ENCODE measurements at regions not wholly inside any gene's neighbourhood (a gene's known extent, or its start where the extent isn't known, plus 50 kb on each side); places are given as distances from the start of the nearest gene placed in this dataset.
"Not testable (repeated sequence)": the region's sequence is repeated elsewhere in the genome, so short reads cannot be mapped to it uniquely, and the experiment has no call there.

DNA sequence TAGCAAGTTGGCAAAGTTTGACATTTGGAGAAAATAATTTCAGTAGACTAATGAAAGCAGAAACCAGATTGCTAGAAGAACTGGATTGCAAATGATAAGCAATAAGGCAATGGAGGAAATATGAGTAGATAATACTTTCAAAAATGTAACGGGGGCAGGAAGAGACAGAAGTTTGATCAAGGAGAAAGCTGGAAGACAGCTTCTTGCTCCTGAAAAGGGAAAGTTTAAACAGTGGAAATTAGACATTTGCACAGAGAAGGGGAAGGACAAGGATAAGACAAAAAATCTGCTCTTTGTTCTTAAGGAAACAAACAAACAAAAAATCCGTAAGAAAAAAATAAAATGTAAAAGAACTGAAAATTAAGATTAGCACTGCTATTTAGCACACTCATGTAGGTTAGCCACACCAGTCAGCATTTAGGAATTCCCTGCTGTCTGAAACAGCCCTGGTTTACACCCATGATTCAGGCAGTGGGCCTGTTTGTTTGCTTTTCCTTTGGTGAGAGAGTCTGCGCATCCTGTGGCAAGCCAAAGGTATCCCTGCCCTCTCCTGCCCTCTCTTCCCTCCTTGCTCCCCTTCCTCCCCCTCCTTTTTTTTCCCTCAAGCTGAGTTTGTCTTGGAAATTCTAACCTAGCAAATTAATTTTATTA is 104.3 kb upstream of the CAV2 start:
- Histone ChIP-seq H3K4me1 (ENCODE audit: control insufficient read depth, insufficient read depth, low read length) (no peaks in the 10 kb centered on the region), H3K9me3 (replicated peaks; ENCODE audit: control insufficient read depth, low read depth, low read length) (peaks cover 8% of the 10 kb centered on the region), H3K4me3 (ENCODE audit: low read length) (no peak overlapping the region), H3K27me3 (ENCODE audit: control insufficient read depth, insufficient read depth, low read length) (no peaks in the 10 kb centered on the region), H3K36me3 (ENCODE audit: control insufficient read depth, insufficient read depth, low read length) (no peaks in the 10 kb centered on the region), H3K27ac (ENCODE audit: low read length) (peak overlapping the region; percentile 21)
- no peak for DNase-seq
- WGBS (ENCODE audit: insufficient coverage) = 43% methylated on average over 1 of the region's 3 CpGs

- Histone ChIP-seq H3K4me1 (ENCODE audit: control insufficient read depth, insufficient read depth, low read length) (peaks cover 3% of the 10 kb centered on the region), H3K9me3 (replicated peaks; ENCODE audit: control insufficient read depth, low read depth, low read length) (peaks cover 8% of the 10 kb centered on the region), H3K27ac (ENCODE audit: low read length) (no peak overlapping the region), H3K27me3 (ENCODE audit: control insufficient read depth, insufficient read depth, low read length) (no peaks in the 10 kb centered on the region), H3K4me3 (ENCODE audit: low read length) (no peak overlapping the region), H3K36me3 (ENCODE audit: control insufficient read depth, insufficient read depth, low read length) (no peaks in the 10 kb centered on the region)
- no CpG with 5 or more reads among the region's 2 CpGs for WGBS (ENCODE audit: insufficient coverage)
- no peak for DNase-seq
Measured at GRCh38 chr7:116398672-116399071, 100.9 kb upstream of the CAV2 start.

- H3K36me3 ChIP-seq (ENCODE audit: control insufficient read depth, insufficient read depth, low read length) = no peaks in the 10 kb centered on the region
- H3K4me3 ChIP-seq (ENCODE audit: low read length) = no peak overlapping the region
- H3K9me3 ChIP-seq (replicated peaks; ENCODE audit: control insufficient read depth, low read depth, low read length) = peaks cover 8% of the 10 kb centered on the region
- H3K27me3 ChIP-seq (ENCODE audit: control insufficient read depth, insufficient read depth, low read length) = no peaks in the 10 kb centered on the region
- H3K4me1 ChIP-seq (ENCODE audit: control insufficient read depth, insufficient read depth, low read length) = peaks cover 3% of the 10 kb centered on the region
- H3K27ac ChIP-seq (ENCODE audit: low read length) = no peak overlapping the region
- peak; percentile 75 for DNase-seq
Measured at GRCh38 chr7:116399819-116400218, 99.7 kb upstream of the CAV2 start.

- peaks cover 3% of the 10 kb centered on the region for H3K4me1 ChIP-seq (ENCODE audit: control insufficient read depth, insufficient read depth, low read length)
- 100% methylated on average over 1 of the region's 3 CpGs for WGBS (ENCODE audit: insufficient coverage)
Measured at GRCh38 chr7:116400522-116400921, 99.0 kb upstream of the CAV2 start.

GRCh38 chr7:116401711-116402110 is 97.8 kb upstream of the CAV2 start:
- Histone ChIP-seq H3K9me3 (replicated peaks; ENCODE audit: control insufficient read depth, low read depth, low read length) (peaks cover 8% of the 10 kb centered on the region), H3K4me3 (ENCODE audit: low read length) (no peak overlapping the region), H3K27ac (ENCODE audit: low read length) (no peak overlapping the region), H3K4me1 (ENCODE audit: control insufficient read depth, insufficient read depth, low read length) (peaks cover 3% of the 10 kb centered on the region), H3K36me3 (ENCODE audit: control insufficient read depth, insufficient read depth, low read length) (no peaks in the 10 kb centered on the region), H3K27me3 (ENCODE audit: control insufficient read depth, insufficient read depth, low read length) (no peaks in the 10 kb centered on the region)
- DNase-seq = no peak

More at GRCh38 chr7:116400522-116400921, 99.0 kb upstream of the CAV2 start:
- Histone ChIP-seq H3K9me3 (replicated peaks; ENCODE audit: control insufficient read depth, low read depth, low read length) (peaks cover 8% of the 10 kb centered on the region), H3K27ac (ENCODE audit: low read length) (no peak overlapping the region), H3K27me3 (ENCODE audit: control insufficient read depth, insufficient read depth, low read length) (no peaks in the 10 kb centered on the region), H3K36me3 (ENCODE audit: control insufficient read depth, insufficient read depth, low read length) (no peaks in the 10 kb centered on the region), H3K4me3 (ENCODE audit: low read length) (no peak overlapping the region)
- no peak for DNase-seq

GRCh38 chr7:116403265-116403664 is 96.3 kb upstream of the CAV2 start:
- Histone ChIP-seq H3K4me1 (ENCODE audit: control insufficient read depth, insufficient read depth, low read length) (peaks cover 5% of the 10 kb centered on the region), H3K36me3 (ENCODE audit: control insufficient read depth, insufficient read depth, low read length) (no peaks in the 10 kb centered on the region), H3K9me3 (replicated peaks; ENCODE audit: control insufficient read depth, low read depth, low read length) (peaks cover 3% of the 10 kb centered on the region), H3K27me3 (ENCODE audit: control insufficient read depth, insufficient read depth, low read length) (no peaks in the 10 kb centered on the region), H3K4me3 (ENCODE audit: low read length) (no peak overlapping the region), H3K27ac (ENCODE audit: low read length) (no peak overlapping the region)
- peak; percentile 77 for DNase-seq
- no CpG with 5 or more reads among the region's 1 CpG for WGBS (ENCODE audit: insufficient coverage)

DNA sequence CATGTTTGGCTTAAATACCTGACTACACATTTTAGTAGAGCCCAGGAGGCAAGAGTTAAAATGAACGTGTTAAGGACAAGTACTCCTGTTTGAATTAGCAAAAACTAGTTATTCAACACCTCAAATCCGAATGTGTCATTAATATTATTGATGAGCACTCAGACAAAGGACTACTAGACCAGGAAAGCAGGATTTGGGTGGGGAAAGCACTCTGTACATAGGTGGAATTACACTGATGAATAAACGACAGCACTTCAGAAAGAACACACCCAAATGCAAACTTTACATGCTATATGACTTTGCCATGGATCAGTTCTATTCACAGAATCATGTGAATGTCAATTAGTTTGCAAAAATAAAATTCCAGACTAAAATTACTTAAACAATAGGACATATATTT is 95.1 kb upstream of the CAV2 start:
- Histone ChIP-seq H3K36me3 (ENCODE audit: control insufficient read depth, insufficient read depth, low read length) (no peaks in the 10 kb centered on the region), H3K27me3 (ENCODE audit: control insufficient read depth, insufficient read depth, low read length) (no peaks in the 10 kb centered on the region), H3K4me3 (ENCODE audit: low read length) (no peak overlapping the region), H3K27ac (ENCODE audit: low read length) (no peak overlapping the region), H3K4me1 (ENCODE audit: control insufficient read depth, insufficient read depth, low read length) (peaks cover 5% of the 10 kb centered on the region), H3K9me3 (replicated peaks; ENCODE audit: control insufficient read depth, low read depth, low read length) (no peaks in the 10 kb centered on the region)
- no peak for DNase-seq
- no CpG with 5 or more reads among the region's 3 CpGs for WGBS (ENCODE audit: insufficient coverage)

DNA sequence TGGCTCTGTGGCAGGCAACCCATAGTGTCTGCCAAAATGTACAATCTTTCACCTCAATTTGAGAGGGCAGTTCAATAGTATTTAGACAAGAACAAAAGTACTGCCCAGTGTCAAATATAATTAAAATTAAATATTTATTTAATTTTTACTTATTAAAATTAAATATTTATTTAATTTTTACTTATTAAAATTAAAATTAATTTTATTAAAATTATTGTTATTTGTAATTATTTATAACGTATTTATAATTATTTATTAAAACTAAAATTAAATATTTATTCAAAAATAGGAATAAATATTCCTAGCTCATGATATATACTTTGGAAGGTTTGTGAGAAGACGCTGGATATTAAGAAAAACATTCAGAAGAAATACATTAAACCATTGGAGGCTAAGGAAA is 93.7 kb upstream of the CAV2 start:
- H3K4me3 ChIP-seq (ENCODE audit: low read length) = no peak overlapping the region
- no peaks in the 10 kb centered on the region for H3K36me3 ChIP-seq (ENCODE audit: control insufficient read depth, insufficient read depth, low read length)
- no peak for DNase-seq
- no CpG with 5 or more reads among the region's 2 CpGs for WGBS (ENCODE audit: insufficient coverage)
- no peak overlapping the region for H3K27ac ChIP-seq (ENCODE audit: low read length)
- no peaks in the 10 kb centered on the region for H3K9me3 ChIP-seq (replicated peaks; ENCODE audit: control insufficient read depth, low read depth, low read length)
- H3K4me1 ChIP-seq (ENCODE audit: control insufficient read depth, insufficient read depth, low read length) = peaks cover 5% of the 10 kb centered on the region
- no peaks in the 10 kb centered on the region for H3K27me3 ChIP-seq (ENCODE audit: control insufficient read depth, insufficient read depth, low read length)

- Histone ChIP-seq H3K27ac (ENCODE audit: low read length) (no peak overlapping the region), H3K9me3 (replicated peaks; ENCODE audit: control insufficient read depth, low read depth, low read length) (no peaks in the 10 kb centered on the region), H3K36me3 (ENCODE audit: control insufficient read depth, insufficient read depth, low read length) (no peaks in the 10 kb centered on the region), H3K27me3 (ENCODE audit: control insufficient read depth, insufficient read depth, low read length) (no peaks in the 10 kb centered on the region), H3K4me3 (ENCODE audit: low read length) (no peak overlapping the region), H3K4me1 (ENCODE audit: control insufficient read depth, insufficient read depth, low read length) (peaks cover 5% of the 10 kb centered on the region)
- peak; percentile 41 for DNase-seq
- WGBS (ENCODE audit: insufficient coverage) = no CpG with 5 or more reads among the region's 3 CpGs
Measured at GRCh38 chr7:116407165-116407564, 92.4 kb upstream of the CAV2 start.

GRCh38 chr7:116408166-116408565 is 91.4 kb upstream of the CAV2 start:
- no peaks in the 10 kb centered on the region for H3K27me3 ChIP-seq (ENCODE audit: control insufficient read depth, insufficient read depth, low read length)
- H3K36me3 ChIP-seq (ENCODE audit: control insufficient read depth, insufficient read depth, low read length) = no peaks in the 10 kb centered on the region
- peaks cover 5% of the 10 kb centered on the region for H3K4me1 ChIP-seq (ENCODE audit: control insufficient read depth, insufficient read depth, low read length)
- no CpG with 5 or more reads among the region's 2 CpGs for WGBS (ENCODE audit: insufficient coverage)
- H3K9me3 ChIP-seq (replicated peaks; ENCODE audit: control insufficient read depth, low read depth, low read length) = no peaks in the 10 kb centered on the region
- H3K4me3 ChIP-seq (ENCODE audit: low read length) = no peak overlapping the region
- DNase-seq = no peak
- no peak overlapping the region for H3K27ac ChIP-seq (ENCODE audit: low read length)

DNA sequence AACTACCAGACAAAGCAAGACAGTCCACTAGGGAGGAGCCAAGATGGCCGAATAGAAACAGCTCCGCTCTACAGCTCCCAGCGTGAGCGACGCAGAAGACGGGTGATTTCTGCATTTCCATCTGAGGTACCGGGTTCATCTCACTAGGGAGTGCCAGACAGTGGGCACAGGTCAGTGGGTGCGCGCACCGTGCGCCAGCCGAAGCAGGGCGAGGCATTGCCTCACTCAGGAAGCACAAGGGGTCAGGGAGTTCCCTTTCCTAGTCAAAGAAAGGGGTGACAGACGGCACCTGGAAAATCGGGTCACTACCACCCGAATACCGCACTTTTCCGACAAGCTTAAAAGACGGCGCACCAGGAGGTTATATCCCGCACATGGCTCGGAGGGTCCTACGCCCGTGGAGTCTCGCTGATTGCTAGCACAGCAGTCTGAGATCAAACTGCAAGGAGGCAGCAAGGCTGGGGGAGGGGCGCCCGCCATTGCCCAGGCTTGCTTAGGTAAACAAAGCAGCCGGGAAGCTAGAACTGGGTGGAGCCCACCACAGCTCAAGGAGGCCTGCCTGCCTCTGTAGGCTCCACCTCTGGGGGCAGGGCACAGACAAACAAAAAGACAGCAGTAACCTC is 90.6 kb upstream of the CAV2 start:
- H3K4me3 ChIP-seq (ENCODE audit: low read length); DNase-seq; H3K27ac ChIP-seq (ENCODE audit: low read length); H3K27me3 ChIP-seq (ENCODE audit: control insufficient read depth, insufficient read depth, low read length); H3K4me1 ChIP-seq (ENCODE audit: control insufficient read depth, insufficient read depth, low read length); H3K9me3 ChIP-seq (replicated peaks; ENCODE audit: control insufficient read depth, low read depth, low read length); H3K36me3 ChIP-seq (ENCODE audit: control insufficient read depth, insufficient read depth, low read length): not testable (repeated sequence)
- WGBS (ENCODE audit: insufficient coverage) = 91% methylated on average over 10 of the region's 28 CpGs

Data from muscle of leg (tissue), 3 donors.